Loucy (cell line): ENCODE measurements at regions not wholly inside any gene's neighbourhood (a gene's known extent, or its start where the extent isn't known, plus 50 kb on each side); places are given as distances from the start of the nearest gene placed in this dataset.

Experiments used
- EZH2phosphoT487 ChIP-seq: fragments of 200-600 bp; IDR thresholded peaks from 2 replicates; pipeline ENCODE4 v1.6.1; 2018; ENCODE audit warnings: antibody characterized with exemption, mild to moderate bottlenecking, moderate library complexity, borderline replicate concordance
- TF ChIP-seq, protein P1 (sequence below): fragments of 200-600 bp; sonication (generic); conservative IDR thresholded peaks from 2 replicates; pipeline ENCODE4 v1.5.1; 2014; ENCODE audit warnings: mild to moderate bottlenecking, antibody characterized with exemption, low read length

DNA sequence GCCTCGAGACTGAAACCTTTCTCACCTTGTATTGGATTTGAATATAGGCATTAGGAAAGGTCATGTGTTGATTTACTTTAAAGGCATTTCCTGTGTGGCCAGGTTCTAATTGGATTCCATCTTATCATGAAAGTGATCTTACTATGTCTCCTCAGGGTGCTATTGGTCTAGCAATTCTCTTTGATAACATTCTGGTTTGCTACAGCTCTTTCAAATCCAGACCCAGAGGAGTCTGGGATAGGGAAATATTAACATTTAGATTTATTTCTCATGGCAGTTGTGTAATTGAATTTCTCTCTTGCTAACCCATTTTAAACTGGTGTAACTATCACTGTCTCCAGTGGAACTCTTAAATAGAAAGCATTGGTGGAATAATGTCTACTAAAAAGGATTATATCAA is 69.9 kb upstream of the NMUR2 start:
- TF ChIP-seq, protein P1, sequence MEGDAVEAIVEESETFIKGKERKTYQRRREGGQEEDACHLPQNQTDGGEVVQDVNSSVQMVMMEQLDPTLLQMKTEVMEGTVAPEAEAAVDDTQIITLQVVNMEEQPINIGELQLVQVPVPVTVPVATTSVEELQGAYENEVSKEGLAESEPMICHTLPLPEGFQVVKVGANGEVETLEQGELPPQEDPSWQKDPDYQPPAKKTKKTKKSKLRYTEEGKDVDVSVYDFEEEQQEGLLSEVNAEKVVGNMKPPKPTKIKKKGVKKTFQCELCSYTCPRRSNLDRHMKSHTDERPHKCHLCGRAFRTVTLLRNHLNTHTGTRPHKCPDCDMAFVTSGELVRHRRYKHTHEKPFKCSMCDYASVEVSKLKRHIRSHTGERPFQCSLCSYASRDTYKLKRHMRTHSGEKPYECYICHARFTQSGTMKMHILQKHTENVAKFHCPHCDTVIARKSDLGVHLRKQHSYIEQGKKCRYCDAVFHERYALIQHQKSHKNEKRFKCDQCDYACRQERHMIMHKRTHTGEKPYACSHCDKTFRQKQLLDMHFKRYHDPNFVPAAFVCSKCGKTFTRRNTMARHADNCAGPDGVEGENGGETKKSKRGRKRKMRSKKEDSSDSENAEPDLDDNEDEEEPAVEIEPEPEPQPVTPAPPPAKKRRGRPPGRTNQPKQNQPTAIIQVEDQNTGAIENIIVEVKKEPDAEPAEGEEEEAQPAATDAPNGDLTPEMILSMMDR: no peak
- no peak for TF ChIP-seq EZH2phosphoT487
